Ectodermal cell (in vitro differentiated cells): ENCODE measurements at regions not wholly inside any gene's neighbourhood (a gene's known extent, or its start where the extent isn't known, plus 50 kb on each side); places are given as distances from the start of the nearest gene placed in this dataset.
"Not testable (repeated sequence)": the region's sequence is repeated elsewhere in the genome, so short reads cannot be mapped to it uniquely, and the experiment has no call there.

Source experiments
- H3K27ac ChIP-seq: 2 replicates; pipeline ENCODE4 v1.7.0; 2013; ENCODE audit warnings: mild to moderate bottlenecking, low read depth, low read length; ENCODE audit not compliant: insufficient read depth, poor library complexity, severe bottlenecking
- H3K27me3 ChIP-seq: 2 replicates; pipeline ENCODE4 v1.7.0; 2013; ENCODE audit warnings: mild to moderate bottlenecking, low read length; ENCODE audit not compliant: insufficient read depth, control insufficient read depth, poor library complexity, severe bottlenecking
- H3K36me3 ChIP-seq: one replicate; pipeline ENCODE4 v1.7.0; 2013; ENCODE audit warnings: low read length; ENCODE audit not compliant: control insufficient read depth, insufficient read depth
- H3K4me1 ChIP-seq: one replicate; pipeline ENCODE4 v1.7.0; 2013; ENCODE audit warnings: low read length; ENCODE audit not compliant: control insufficient read depth, insufficient read depth
- H3K4me3 ChIP-seq: 2 replicates; pipeline ENCODE4 v1.7.0; 2013; ENCODE audit warnings: low read depth, low read length, control low read depth; ENCODE audit not compliant: insufficient read depth
- H3K9me3 ChIP-seq: 2 replicates; pipeline ENCODE4 v1.7.0; 2013; ENCODE audit warnings: mild to moderate bottlenecking, low read length, moderate library complexity; ENCODE audit not compliant: control insufficient read depth
- WGBS, 2 experiments: methylation state at CpG; one replicate each; pipeline ENCODE4 v1.1.7; 2013; ENCODE audit warnings: missing lambda C conversion rate in 2 of 2; 5-methylcytosine and 5-hydroxymethylcytosine counted together

DNA sequence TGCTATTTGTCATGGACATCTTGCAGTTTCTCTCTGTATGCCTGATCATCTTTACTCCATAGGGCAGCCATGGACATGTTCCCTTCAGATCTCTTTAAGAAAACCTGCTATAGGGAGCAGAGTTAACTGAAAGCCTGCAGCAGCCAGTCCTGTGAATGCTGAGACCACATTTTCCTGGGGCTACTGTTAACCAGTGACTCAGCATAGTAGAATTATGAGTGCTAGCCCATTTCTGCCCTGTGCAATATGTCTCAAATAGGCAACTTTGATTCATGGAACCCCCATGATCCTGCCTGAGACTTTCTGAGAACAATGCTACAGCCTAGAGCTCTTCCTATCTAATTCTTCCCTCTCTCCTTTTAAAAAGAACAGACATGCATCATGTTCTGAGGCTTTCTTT, 624.2 kb downstream of the CHSY3 start:
- Histone ChIP-seq H3K27me3 (no peaks in the 10 kb centered on the region), H3K27ac (no peak overlapping the region), H3K9me3 (no peaks in the 10 kb centered on the region), H3K4me3 (no peak overlapping the region), H3K36me3 (no peaks in the 10 kb centered on the region), H3K4me1 (no peaks in the 10 kb centered on the region)

DNA sequence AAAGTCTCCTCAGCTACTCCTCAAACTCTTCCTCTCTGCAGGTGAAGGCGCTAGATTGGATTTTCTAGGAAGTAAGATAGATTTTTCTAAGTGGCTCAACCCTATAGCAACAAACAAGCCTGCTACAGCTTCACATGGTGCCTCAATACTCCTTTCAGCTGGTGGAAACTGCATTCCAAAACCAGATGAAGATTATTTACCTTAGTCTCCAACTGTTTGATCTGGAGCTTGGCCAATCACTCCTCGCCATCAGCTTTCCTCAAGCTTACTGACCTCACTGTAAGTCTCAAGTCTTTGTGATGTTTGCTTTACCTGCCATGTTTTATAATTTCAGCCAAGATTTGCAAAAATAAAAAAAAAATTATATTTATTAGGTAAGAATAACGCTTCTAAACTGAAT, 622.4 kb downstream of the CHSY3 start:
- no peak overlapping the region for H3K4me3 ChIP-seq
- H3K4me1 ChIP-seq = peaks cover 2% of the 10 kb centered on the region
- 98 to 100% methylated on average over 3 of the region's 3 CpGs for WGBS, 2 experiments
- no peaks in the 10 kb centered on the region for H3K27me3 ChIP-seq
- H3K36me3 ChIP-seq = no peaks in the 10 kb centered on the region
- no peak overlapping the region for H3K27ac ChIP-seq
- H3K9me3 ChIP-seq = no peaks in the 10 kb centered on the region

DNA sequence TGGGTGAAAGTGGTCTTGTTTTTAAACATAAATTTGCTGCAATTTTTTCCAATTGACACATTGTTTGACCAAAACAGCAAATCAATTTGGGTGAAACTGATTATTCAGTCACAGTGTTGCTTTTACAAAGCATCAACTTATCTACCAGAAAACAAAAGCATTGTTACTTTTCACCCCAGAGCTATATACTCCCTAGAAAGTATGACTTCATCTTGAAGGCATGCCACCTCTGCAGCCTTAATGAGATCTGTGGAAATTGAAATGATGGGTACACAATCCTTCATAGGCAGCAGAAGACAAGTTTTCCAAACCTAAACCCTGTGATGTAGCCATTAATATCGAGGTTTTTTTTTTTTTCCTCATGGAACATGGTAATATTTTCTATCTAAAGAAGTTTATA, 615.9 kb downstream of the CHSY3 start:
- Histone ChIP-seq H3K4me3 (no peak overlapping the region), H3K4me1 (peaks cover 9% of the 10 kb centered on the region)
- WGBS, 2 experiments = no CpG with 5 or more reads among the region's 1 CpG

DNA sequence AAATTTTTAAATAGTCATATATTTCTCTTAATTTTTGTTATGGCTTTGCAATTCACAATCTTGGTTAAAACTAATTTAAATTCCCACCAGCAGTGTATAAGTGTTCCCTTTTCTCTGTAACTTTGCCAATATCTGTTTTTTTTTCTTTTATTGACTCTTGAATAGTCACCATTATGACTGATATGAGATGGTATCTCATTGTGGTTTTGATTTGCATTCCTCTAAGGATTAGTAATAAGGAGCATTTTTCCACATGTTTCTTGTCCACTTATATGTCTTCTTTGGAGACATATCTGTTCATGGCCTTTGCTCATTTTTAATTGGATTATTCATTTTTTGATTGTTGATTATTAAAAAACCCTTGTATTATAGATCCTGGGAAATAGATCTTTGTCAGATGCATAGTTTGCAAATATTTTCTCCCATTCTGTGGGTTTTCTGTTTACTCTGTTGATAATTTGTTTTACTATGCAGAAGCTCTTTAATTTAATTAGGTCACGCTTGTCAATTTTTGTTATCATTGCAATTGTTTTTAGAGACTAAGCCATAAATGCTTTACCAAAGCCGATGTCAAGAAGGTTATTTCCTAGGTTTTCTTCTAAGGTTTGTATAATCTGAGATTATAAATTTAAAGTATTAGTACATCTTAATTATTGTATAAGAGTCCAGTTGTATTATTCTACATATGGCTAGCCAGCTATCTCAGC, 610.9 kb downstream of the CHSY3 start:
- no peaks in the 10 kb centered on the region for H3K27me3 ChIP-seq
- WGBS, 2 experiments = 90 to 97% methylated on average over 2 of the region's 2 CpGs
- H3K9me3 ChIP-seq = no peaks in the 10 kb centered on the region
- no peak overlapping the region for H3K27ac ChIP-seq
- H3K4me3 ChIP-seq = no peak overlapping the region
- H3K4me1 ChIP-seq = no peaks in the 10 kb centered on the region
- no peaks in the 10 kb centered on the region for H3K36me3 ChIP-seq

More for the DNA sequence above, 615.9 kb downstream of the CHSY3 start:
- Histone ChIP-seq H3K27me3 (no peaks in the 10 kb centered on the region), H3K9me3 (no peaks in the 10 kb centered on the region), H3K27ac (no peak overlapping the region), H3K36me3 (no peaks in the 10 kb centered on the region)

DNA sequence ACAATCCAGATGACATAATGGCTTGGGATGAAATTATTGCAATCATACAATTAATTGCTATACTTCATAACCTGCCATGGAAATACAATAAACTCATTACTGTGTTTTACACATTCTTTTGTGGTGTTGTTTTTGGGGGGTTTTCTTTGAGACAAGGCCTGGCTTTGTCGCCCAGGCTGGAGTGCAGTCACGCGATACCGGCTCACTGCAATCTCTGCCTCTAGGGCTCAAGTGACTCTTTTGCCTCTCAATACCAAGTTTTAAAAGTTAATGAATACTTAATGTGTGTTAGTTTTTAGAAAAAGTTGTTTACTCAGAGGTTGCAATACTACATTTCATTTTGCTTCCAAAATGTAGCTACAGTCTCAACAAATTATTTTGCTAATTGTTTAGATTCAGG, 598.4 kb downstream of the CHSY3 start:
- Histone ChIP-seq H3K4me1 (no peaks in the 10 kb centered on the region), H3K4me3 (no peak overlapping the region), H3K9me3 (no peaks in the 10 kb centered on the region), H3K27ac (no peak overlapping the region), H3K27me3 (no peaks in the 10 kb centered on the region), H3K36me3 (no peaks in the 10 kb centered on the region)
- WGBS, 2 experiments = 83 to 100% methylated on average over 3 to 4 of the region's 4 CpGs

DNA sequence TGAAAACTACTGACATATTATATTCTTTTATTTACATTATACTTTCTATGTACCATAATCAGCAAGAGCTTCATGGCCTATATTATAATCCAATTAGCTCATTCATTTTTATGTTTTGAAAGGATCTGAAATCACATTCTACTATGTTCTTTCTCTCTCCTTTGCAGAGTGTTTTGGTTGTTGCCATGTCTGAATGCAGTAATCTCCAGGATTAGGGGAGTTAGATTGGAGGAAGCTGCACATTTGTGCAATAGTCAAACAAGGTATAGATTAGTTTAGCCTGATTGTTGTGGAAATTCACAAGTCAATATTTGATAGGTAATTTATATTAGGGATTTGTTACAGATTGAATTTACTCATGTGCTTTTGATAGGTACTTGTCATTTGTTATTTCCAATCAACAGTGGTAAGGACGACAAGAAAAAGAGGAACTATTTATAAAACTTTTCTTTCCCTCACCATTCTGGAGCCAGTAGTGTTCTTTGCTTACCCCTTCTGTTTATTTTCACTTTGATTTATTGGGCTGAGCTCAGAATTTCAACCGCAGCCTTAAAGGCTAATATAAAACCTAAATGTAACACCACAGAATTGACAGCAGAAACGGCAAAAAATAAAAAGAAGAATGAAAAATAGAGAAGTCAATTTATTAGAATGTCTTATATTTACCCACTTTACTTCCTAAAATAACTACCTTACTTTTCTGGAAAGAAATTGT, 597.0 kb downstream of the CHSY3 start:
- no peak overlapping the region for H3K4me3 ChIP-seq
- no peaks in the 10 kb centered on the region for H3K36me3 ChIP-seq
- H3K9me3 ChIP-seq = no peaks in the 10 kb centered on the region
- WGBS, 2 experiments = 92 to 94% methylated on average over 1 to 2 of the region's 3 CpGs
- no peaks in the 10 kb centered on the region for H3K27me3 ChIP-seq
- no peak overlapping the region for H3K27ac ChIP-seq
- no peaks in the 10 kb centered on the region for H3K4me1 ChIP-seq

DNA sequence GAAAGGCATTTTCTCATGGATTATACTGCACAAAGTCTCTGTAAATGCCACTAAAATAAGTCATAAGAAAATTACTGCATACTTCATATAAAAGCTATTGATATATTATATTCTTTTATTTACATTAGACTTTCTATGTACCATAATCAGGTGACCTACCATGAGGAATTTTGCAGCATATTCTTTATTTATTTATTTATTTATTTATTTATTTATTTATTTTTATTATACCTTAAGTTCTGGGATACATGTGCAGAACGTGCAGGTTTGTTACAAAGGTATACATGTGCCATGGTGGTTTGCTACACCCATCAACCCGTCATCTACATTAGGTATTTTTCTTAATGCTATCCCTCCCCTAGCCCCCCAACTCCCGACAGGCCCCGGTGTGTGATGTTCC, 596.2 kb downstream of the CHSY3 start:
- H3K36me3 ChIP-seq, H3K4me1 ChIP-seq, H3K4me3 ChIP-seq, H3K9me3 ChIP-seq, H3K27ac ChIP-seq, H3K27me3 ChIP-seq: not testable (repeated sequence)
- WGBS, 2 experiments = 90 to 96% methylated on average over 4 of the region's 4 CpGs

DNA sequence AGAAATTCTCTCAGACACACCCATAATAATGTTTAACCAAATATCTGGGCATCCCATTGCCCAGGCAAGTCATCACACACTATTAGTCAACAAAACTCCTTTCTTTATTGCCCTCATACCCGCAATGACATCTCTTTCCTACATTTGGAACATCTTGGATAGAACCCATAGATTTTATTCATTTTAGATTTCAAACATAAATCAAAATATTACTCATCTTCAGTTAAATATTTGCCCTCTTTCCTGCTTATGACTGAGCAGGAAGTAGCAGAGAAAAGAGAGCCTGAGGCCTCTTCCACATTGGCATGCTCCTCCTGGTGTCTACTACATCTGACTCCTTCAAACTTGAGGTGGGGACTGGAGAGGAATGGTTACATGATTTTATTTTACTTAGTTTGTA, 592.0 kb downstream of the CHSY3 start:
- Histone ChIP-seq H3K36me3 (no peaks in the 10 kb centered on the region), H3K27ac (no peak overlapping the region), H3K4me3 (no peak overlapping the region), H3K27me3 (no peaks in the 10 kb centered on the region), H3K4me1 (no peaks in the 10 kb centered on the region), H3K9me3 (no peaks in the 10 kb centered on the region)
- 94 to 100% methylated on average over 1 of the region's 1 CpG for WGBS, 2 experiments

DNA sequence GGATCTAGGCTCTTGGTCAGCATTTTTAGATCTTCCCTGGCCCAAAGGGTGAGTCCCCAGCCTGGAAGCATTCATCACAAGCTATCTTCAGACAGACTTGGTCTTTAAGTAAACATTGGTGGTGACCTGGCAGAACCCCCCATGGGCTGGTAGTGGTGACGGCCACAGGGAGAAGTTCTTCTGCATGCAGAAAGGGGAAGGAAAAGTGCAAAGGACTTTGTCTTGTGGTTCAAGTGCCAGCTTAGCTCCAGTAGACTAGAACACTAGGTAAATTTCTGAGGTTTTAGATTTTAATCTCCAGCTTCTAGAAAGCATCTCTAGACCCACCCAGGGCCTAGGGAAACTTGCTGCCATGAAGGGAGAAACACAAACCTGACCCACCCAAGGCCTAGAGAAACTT, 584.0 kb downstream of the CHSY3 start:
- H3K4me1 ChIP-seq = no peaks in the 10 kb centered on the region
- WGBS, 2 experiments = 94 to 96% methylated on average over 1 of the region's 1 CpG
- no peak overlapping the region for H3K4me3 ChIP-seq
- H3K27me3 ChIP-seq = no peaks in the 10 kb centered on the region
- H3K9me3 ChIP-seq = no peaks in the 10 kb centered on the region
- no peaks in the 10 kb centered on the region for H3K36me3 ChIP-seq
- H3K27ac ChIP-seq = no peak overlapping the region

DNA sequence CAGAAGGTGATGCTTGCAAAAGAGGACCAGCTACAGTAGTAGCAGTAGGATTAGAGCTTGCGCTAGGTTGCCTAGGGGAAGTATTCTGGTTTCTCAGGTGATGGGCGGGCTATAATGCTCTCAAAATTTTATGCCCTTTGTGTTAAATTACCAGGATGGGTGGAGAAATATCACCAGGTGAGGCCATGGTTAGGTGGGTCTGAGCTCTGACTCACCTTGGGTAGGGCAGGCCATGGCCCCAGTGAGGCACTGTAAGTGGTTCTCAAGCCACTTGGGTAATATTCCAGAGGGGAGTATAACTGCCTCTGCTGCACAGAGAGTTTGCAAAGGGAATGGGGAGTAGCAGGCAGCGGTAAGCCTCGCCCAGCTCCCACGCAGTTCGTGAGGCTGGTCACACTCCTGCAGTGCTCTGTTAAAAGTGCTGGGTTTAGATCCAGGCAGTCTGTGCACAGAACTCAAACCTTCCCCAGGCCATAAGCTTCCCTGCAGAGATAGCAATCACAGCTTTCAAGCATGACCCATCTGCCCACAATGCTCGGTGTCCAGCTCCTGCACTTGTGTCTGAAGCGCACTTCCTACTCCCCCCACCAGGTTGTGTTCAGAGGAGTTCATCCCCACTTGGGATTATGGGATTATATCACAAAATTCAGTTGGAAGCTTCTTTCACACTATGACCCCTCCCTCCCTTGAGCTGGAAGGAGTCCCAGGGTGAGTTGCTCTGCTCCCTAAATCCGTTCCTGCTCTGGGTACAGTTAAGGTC, 575.0 kb downstream of the CHSY3 start:
- no peaks in the 10 kb centered on the region for H3K27me3 ChIP-seq
- H3K4me3 ChIP-seq = no peak overlapping the region
- H3K36me3 ChIP-seq = no peaks in the 10 kb centered on the region
- no peaks in the 10 kb centered on the region for H3K4me1 ChIP-seq
- 95% methylated on average over 9 of the region's 9 CpGs for WGBS, 2 experiments
- H3K27ac ChIP-seq = no peak overlapping the region
- no peaks in the 10 kb centered on the region for H3K9me3 ChIP-seq
